Osteoblast (primary cell): ENCODE measurements at regions not wholly inside any gene's neighbourhood (a gene's known extent, or its start where the extent isn't known, plus 50 kb on each side); places are given as distances from the start of the nearest gene placed in this dataset.
A peak's percentile ranks its signal among the peaks of the same experiment; 100 is the strongest.
"Not testable (repeated sequence)": the region's sequence is repeated elsewhere in the genome, so short reads cannot be mapped to it uniquely, and the experiment has no call there.

Experiments used
- DNase-seq: peaks from one replicate; pipeline ENCODE4 v3.0.0; 2011; ENCODE audit warnings: low spot score, mixed read lengths; ENCODE audit not compliant: insufficient read length; ENCODE audit errors: missing footprints
- H2AFZ ChIP-seq: 2 replicates; pipeline ENCODE4 v1.6.0; 2011; ENCODE audit warnings: mild to moderate bottlenecking, low read length
- H3K27ac ChIP-seq: 2 replicates; pipeline ENCODE4 v1.5.1; 2011; ENCODE audit warnings: mild to moderate bottlenecking, low read depth, low read length, moderate library complexity
- H3K27me3 ChIP-seq: 2 replicates; pipeline ENCODE4 v1.6.0; 2012; ENCODE audit warnings: mild to moderate bottlenecking, control low read depth, inconsistent platforms, low read length, moderate library complexity; ENCODE audit not compliant: insufficient read depth
- H3K36me3 ChIP-seq: 2 replicates; pipeline ENCODE4 v1.5.1; 2011; ENCODE audit warnings: mild to moderate bottlenecking, low read length, control low read depth, moderate library complexity; ENCODE audit not compliant: insufficient read depth
- H3K4me1 ChIP-seq: 2 replicates; pipeline ENCODE4 v1.5.1; 2011; ENCODE audit warnings: mild to moderate bottlenecking, low read length, control low read depth, moderate library complexity; ENCODE audit not compliant: insufficient read depth
- H3K4me2 ChIP-seq: 2 replicates; pipeline ENCODE4 v1.6.0; 2011; ENCODE audit warnings: mild to moderate bottlenecking, low read length; ENCODE audit not compliant: insufficient read depth
- H3K4me3 ChIP-seq: fragments of 200-600 bp; sonication (generic); 3 replicates; pipeline ENCODE4 v1.5.1; 2012; ENCODE audit warnings: mild to moderate bottlenecking, low read length, inconsistent platforms; ENCODE audit not compliant: insufficient read depth
- H3K79me2 ChIP-seq: 2 replicates; pipeline ENCODE4 v1.6.0; 2012; ENCODE audit warnings: mild to moderate bottlenecking, low read length, control low read depth, inconsistent platforms; ENCODE audit not compliant: insufficient read depth
- H3K9me3 ChIP-seq: 2 replicates; pipeline ENCODE4 v1.5.1; 2011; ENCODE audit warnings: low read depth, low read length, control low read depth
- H4K20me1 ChIP-seq: 2 replicates; pipeline ENCODE4 v1.6.0; 2012; ENCODE audit warnings: mild to moderate bottlenecking, low read length, control low read depth; ENCODE audit not compliant: insufficient read depth
- CTCF ChIP-seq: IDR thresholded peaks from 2 replicates; pipeline ENCODE4 v1.5.1; 2011; ENCODE audit warnings: mild to moderate bottlenecking, low read depth, low read length, moderate library complexity; ENCODE audit errors: extremely low read depth

DNA sequence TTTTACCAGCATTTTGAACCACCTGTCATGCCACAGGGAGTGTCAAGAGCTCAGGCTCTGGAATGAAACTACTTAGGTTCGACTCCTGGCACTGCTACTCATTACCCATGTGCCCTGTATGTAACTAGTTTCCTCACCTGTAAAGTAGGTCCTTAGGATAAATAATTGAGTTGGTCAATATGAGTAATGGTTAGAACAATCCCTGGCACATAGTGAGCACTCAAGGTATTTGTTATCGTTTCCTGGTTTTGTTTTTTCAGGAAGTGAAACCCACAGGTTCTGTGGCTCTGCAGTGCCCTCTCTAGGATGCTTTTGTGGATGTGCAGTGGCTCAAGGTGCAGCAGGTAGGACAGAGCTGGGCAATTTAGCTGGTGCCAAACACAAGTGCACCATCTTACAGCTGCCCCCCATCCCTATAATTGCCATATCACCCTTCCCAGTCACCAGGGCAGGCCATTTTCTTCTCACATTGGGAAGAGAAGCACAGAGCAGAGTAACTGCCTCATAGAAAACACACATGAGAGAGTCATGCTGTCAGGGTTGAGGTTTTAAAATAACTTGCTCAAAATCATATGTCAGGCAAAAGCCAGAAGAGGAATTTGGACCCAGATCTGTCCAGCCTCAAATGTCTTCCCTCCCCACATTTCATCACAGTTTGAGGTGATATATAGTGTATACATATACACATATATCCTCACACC, 297.5 kb downstream of the RPAP3 start:
- Histone ChIP-seq H3K4me1 (no peaks in the 10 kb centered on the region), H3K27ac (no peak overlapping the region), H4K20me1 (no peaks in the 10 kb centered on the region), H3K9me3 (no peaks in the 10 kb centered on the region), H2AFZ (no peak overlapping the region), H3K36me3 (no peaks in the 10 kb centered on the region), H3K27me3 (no peaks in the 10 kb centered on the region), H3K4me3 (no peak overlapping the region), H3K4me2 (no peak overlapping the region), H3K79me2 (no peaks in the 10 kb centered on the region)
- peak; percentile 29 for DNase-seq
- peak; percentile 24 for TF ChIP-seq CTCF

DNA sequence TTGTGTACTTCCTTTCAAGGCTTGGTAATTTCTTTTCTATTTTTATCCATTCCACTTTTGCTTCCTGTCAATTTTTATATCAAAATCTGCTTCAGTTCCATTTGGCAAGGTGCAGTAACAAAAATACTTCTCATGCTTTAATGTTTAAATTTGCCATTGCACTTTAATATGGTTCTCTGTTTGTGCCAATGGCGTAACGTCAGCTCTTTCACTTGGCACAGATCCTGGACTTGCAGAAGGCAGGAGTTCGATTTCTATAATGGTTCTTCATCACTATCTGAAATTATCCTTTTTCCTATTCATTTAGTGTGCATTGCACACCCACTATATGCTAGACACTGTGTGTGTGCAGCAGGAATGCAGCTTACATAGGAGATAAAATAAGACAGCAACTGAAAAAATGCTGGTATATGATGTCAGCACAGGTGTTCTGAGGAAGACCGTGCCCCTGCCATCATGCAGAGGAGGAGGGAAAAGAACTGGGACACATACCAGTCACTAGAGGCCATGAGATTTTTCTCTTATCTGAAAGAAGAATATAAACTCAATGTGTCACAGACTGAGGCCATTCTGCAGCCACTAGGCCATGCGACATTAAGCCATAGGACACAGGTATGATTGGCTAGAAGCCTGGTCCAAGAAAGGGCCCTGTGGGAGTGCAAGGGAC, 298.2 kb downstream of the RPAP3 start:
- Histone ChIP-seq H2AFZ (no peak overlapping the region), H3K27me3 (no peaks in the 10 kb centered on the region), H3K4me2 (no peak overlapping the region), H3K9me3 (no peaks in the 10 kb centered on the region), H3K36me3 (no peaks in the 10 kb centered on the region), H3K4me3 (no peak overlapping the region), H3K27ac (no peak overlapping the region), H3K79me2 (no peaks in the 10 kb centered on the region), H3K4me1 (no peaks in the 10 kb centered on the region), H4K20me1 (no peaks in the 10 kb centered on the region)
- DNase-seq: no peak
- no peak for TF ChIP-seq CTCF

- H3K4me3 ChIP-seq: no peak overlapping the region
- H4K20me1 ChIP-seq: no peaks in the 10 kb centered on the region
- no peaks in the 10 kb centered on the region for H3K9me3 ChIP-seq
- H3K27me3 ChIP-seq: no peaks in the 10 kb centered on the region
- no peak for DNase-seq
- H2AFZ ChIP-seq: no peak overlapping the region
- H3K27ac ChIP-seq: no peak overlapping the region
- TF ChIP-seq CTCF: no peak
- H3K4me1 ChIP-seq: no peaks in the 10 kb centered on the region
- no peaks in the 10 kb centered on the region for H3K79me2 ChIP-seq
- no peaks in the 10 kb centered on the region for H3K36me3 ChIP-seq
- H3K4me2 ChIP-seq: no peak overlapping the region
Observed at GRCh38 chr12:47403681-47404080, 302.1 kb downstream of the RPAP3 start.

DNA sequence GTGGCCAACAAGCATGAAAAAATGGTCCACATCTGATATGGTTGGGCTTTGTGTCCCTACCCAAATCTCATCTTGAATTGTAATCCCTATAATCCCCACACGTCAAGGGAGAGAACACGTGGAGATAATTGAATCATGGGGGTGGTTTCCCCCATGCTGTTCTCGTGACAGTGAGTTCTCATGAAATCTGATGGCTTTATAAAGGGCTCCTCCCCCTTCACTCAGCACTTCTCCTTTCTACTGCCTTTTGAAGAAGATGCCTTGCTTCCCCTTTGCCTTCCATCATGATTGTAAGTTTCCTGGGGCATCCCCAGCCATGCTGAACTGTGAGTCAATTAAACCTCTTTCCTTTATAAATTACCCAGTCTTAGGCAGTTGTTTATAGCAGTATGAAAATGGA, 304.6 kb downstream of the RPAP3 start:
- not testable (repeated sequence) for H3K4me2 ChIP-seq, H3K79me2 ChIP-seq, H3K4me3 ChIP-seq, DNase-seq, H3K9me3 ChIP-seq, H3K27me3 ChIP-seq, H4K20me1 ChIP-seq, H3K27ac ChIP-seq, H2AFZ ChIP-seq, H3K36me3 ChIP-seq
- peaks cover 13% of the 10 kb centered on the region for H3K4me1 ChIP-seq
